Thymus (tissue), 11 donors: ENCODE measurements at regions not wholly inside any gene's neighbourhood (a gene's known extent, or its start where the extent isn't known, plus 50 kb on each side); places are given as distances from the start of the nearest gene placed in this dataset.

Experiments used
- DNase-seq, 9 donors: peaks; one replicate each; pipeline ENCODE4 v3.0.0-alpha.2; 2013; ENCODE audit warnings: low spot score in 9 of 9, low read depth in 6 of 9, missing footprints in 1 of 9
- H3K27ac ChIP-seq, 2 donors: one replicate each; pipeline ENCODE4 v1.5.1; 2013; ENCODE audit warnings: control low read depth in 1 of 2, low read depth in 1 of 2, low read length in 1 of 2, mild to moderate bottlenecking in 1 of 2, moderate library complexity in 1 of 2
- H3K27me3 ChIP-seq, 2 donors: one replicate each; pipeline ENCODE4 v1.5.1; 2013; ENCODE audit warnings: low read length in 1 of 2; ENCODE audit not compliant: control insufficient read depth in 2 of 2, insufficient read depth in 1 of 2
- H3K36me3 ChIP-seq, 2 donors: one replicate each; pipeline ENCODE4 v1.5.1; 2013; ENCODE audit warnings: low read length in 1 of 2, mild to moderate bottlenecking in 1 of 2, moderate library complexity in 1 of 2; ENCODE audit not compliant: control insufficient read depth in 2 of 2, insufficient read depth in 2 of 2
- H3K4me1 ChIP-seq, 2 donors: one replicate each; pipeline ENCODE4 v1.5.1; 2013; ENCODE audit warnings: low read length in 2 of 2; ENCODE audit not compliant: control insufficient read depth in 2 of 2, insufficient read depth in 2 of 2
- H3K4me3 ChIP-seq, 2 donors: one replicate each; pipeline ENCODE4 v1.5.1; 2013; ENCODE audit warnings: low read length in 2 of 2, control low read depth in 1 of 2, mild to moderate bottlenecking in 1 of 2
- H3K9me3 ChIP-seq, 2 donors: one replicate each; pipeline ENCODE4 v1.5.1; 2013; ENCODE audit warnings: low read length in 1 of 2, mild to moderate bottlenecking in 1 of 2; ENCODE audit not compliant: control insufficient read depth in 2 of 2, insufficient read depth in 1 of 2
- WGBS: extraction: QIAGEN DNeasy Blood & Tissue Kit; methylation state at CpG from one replicate; pipeline ENCODE4 v1.1.7; 2013; 5-methylcytosine and 5-hydroxymethylcytosine counted together
- donor health status: healthy.

- Histone ChIP-seq H3K4me1 (no peaks in the 10 kb centered on the region), H3K4me3 (no peak overlapping the region), H3K9me3 (no peaks in the 10 kb centered on the region), H3K27ac (no peak overlapping the region), H3K36me3 (no peaks in the 10 kb centered on the region), H3K27me3 (no peaks in the 10 kb centered on the region)
- no peak for DNase-seq
- 93% methylated on average over 1 of the region's 1 CpG for WGBS
These were observed 635.6 kb upstream of the NUDT12 start for GRCh38 chr5:104198156-104198555.

GRCh38 chr5:104189909-104190308 is 627.3 kb upstream of the NUDT12 start:
- 59% methylated on average over 2 of the region's 2 CpGs for WGBS
- no peaks in the 10 kb centered on the region for H3K4me1 ChIP-seq
- DNase-seq = no peak
- H3K27me3 ChIP-seq = no peaks in the 10 kb centered on the region
- H3K36me3 ChIP-seq = no peaks in the 10 kb centered on the region
- H3K9me3 ChIP-seq = peaks cover 2 to 20% of the 10 kb centered on the region in 2 donors
- H3K4me3 ChIP-seq = no peak overlapping the region
- H3K27ac ChIP-seq = no peak overlapping the region

GRCh38 chr5:104189031-104189430 is 626.4 kb upstream of the NUDT12 start:
- Histone ChIP-seq H3K36me3 (no peaks in the 10 kb centered on the region), H3K4me3 (no peak overlapping the region), H3K27me3 (no peaks in the 10 kb centered on the region), H3K27ac (no peak overlapping the region), H3K9me3 (peaks cover 2 to 20% of the 10 kb centered on the region in 2 donors), H3K4me1 (no peaks in the 10 kb centered on the region)
- no peak for DNase-seq
- 92% methylated on average over 4 of the region's 4 CpGs for WGBS

GRCh38 chr5:104187656-104188055 is 625.1 kb upstream of the NUDT12 start:
- Histone ChIP-seq H3K27ac (no peak overlapping the region), H3K4me1 (no peaks in the 10 kb centered on the region), H3K36me3 (no peaks in the 10 kb centered on the region), H3K27me3 (no peaks in the 10 kb centered on the region), H3K9me3 (peaks cover 2 to 20% of the 10 kb centered on the region in 2 donors), H3K4me3 (no peak overlapping the region)
- WGBS = 97% methylated on average over 2 of the region's 2 CpGs
- no peak for DNase-seq

GRCh38 chr5:104186510-104186909 is 623.9 kb upstream of the NUDT12 start:
- H3K36me3 ChIP-seq = no peaks in the 10 kb centered on the region
- H3K9me3 ChIP-seq = peaks cover 2 to 23% of the 10 kb centered on the region in 2 donors
- WGBS = 93% methylated on average over 4 of the region's 4 CpGs
- H3K4me3 ChIP-seq = no peak overlapping the region
- H3K27me3 ChIP-seq = no peaks in the 10 kb centered on the region
- H3K4me1 ChIP-seq = no peaks in the 10 kb centered on the region
- no peak for DNase-seq
- H3K27ac ChIP-seq = no peak overlapping the region

GRCh38 chr5:104186100-104186499 is 623.5 kb upstream of the NUDT12 start:
- no peaks in the 10 kb centered on the region for H3K36me3 ChIP-seq
- 96% methylated on average over 7 of the region's 7 CpGs for WGBS
- DNase-seq = peak in 1 of 9 donors; percentile 12
- no peaks in the 10 kb centered on the region for H3K4me1 ChIP-seq
- no peak overlapping the region for H3K27ac ChIP-seq
- no peak overlapping the region for H3K4me3 ChIP-seq
- no peaks in the 10 kb centered on the region for H3K27me3 ChIP-seq
- H3K9me3 ChIP-seq = peaks cover 2 to 23% of the 10 kb centered on the region in 2 donors

GRCh38 chr5:104184264-104184663 is 621.7 kb upstream of the NUDT12 start:
- no peaks in the 10 kb centered on the region for H3K4me1 ChIP-seq
- DNase-seq = no peak
- H3K27me3 ChIP-seq = no peaks in the 10 kb centered on the region
- WGBS = 83% methylated on average over 3 of the region's 3 CpGs
- H3K9me3 ChIP-seq = peaks cover 4 to 36% of the 10 kb centered on the region in 2 donors
- no peak overlapping the region for H3K4me3 ChIP-seq
- H3K27ac ChIP-seq = no peak overlapping the region
- no peaks in the 10 kb centered on the region for H3K36me3 ChIP-seq

GRCh38 chr5:104178829-104179456 is 616.4 kb upstream of the NUDT12 start:
- no peak overlapping the region for H3K4me3 ChIP-seq
- no peaks in the 10 kb centered on the region for H3K36me3 ChIP-seq
- H3K27ac ChIP-seq = no peak overlapping the region
- H3K4me1 ChIP-seq = no peaks in the 10 kb centered on the region
- no peak for DNase-seq
- 82% methylated on average over 9 of the region's 9 CpGs for WGBS
- peaks cover 2 to 20% of the 10 kb centered on the region in 2 donors for H3K9me3 ChIP-seq
- H3K27me3 ChIP-seq = no peaks in the 10 kb centered on the region

- H3K27ac ChIP-seq = no peak overlapping the region
- H3K4me1 ChIP-seq = no peaks in the 10 kb centered on the region
- DNase-seq = no peak
- no peak overlapping the region for H3K4me3 ChIP-seq
- H3K27me3 ChIP-seq = no peaks in the 10 kb centered on the region
- 96% methylated on average over 8 of the region's 8 CpGs for WGBS
- H3K9me3 ChIP-seq = peaks cover 2 to 20% of the 10 kb centered on the region in 2 donors
- no peaks in the 10 kb centered on the region for H3K36me3 ChIP-seq
These were observed 615.5 kb upstream of the NUDT12 start for GRCh38 chr5:104178066-104178465.
